ENCODE measurements at regions not wholly inside any gene's neighbourhood (a gene's known extent, or its start where the extent isn't known, plus 50 kb on each side); places are given as distances from the start of the nearest gene placed in this dataset.
"Not testable (repeated sequence)": the region's sequence is repeated elsewhere in the genome, so short reads cannot be mapped to it uniquely, and the experiment has no call there.

- Histone ChIP-seq H3K36me3 (no peaks in the 10 kb centered on the region), H3K27ac (no peak overlapping the region), H3K27me3 (replicated peaks; ENCODE audit: insufficient read depth) (no peaks in the 10 kb centered on the region), H3K9me3 (no peaks in the 10 kb centered on the region), H3K4me1 (replicated peaks) (no peaks in the 10 kb centered on the region), H3K4me3 (no peak overlapping the region)
- intact Hi-C loops (cut with DNase I), result no loop called here
- 77% methylated on average over 4 of the region's 4 CpGs for WGBS
- no peak for DNase-seq (ENCODE audit: low spot score)
- TF ChIP-seq POLR2AphosphoS5 (IDR thresholded peaks at IDR 0.05) (no peak), POLR2A (IDR thresholded peaks at IDR 0.05) (no peak), CTCF (IDR thresholded peaks at IDR 0.05) (no peak)
Measured at GRCh38 chr16:62805221-62805857, 769.1 kb upstream of the CDH8 start.

- H3K27me3 ChIP-seq (replicated peaks; ENCODE audit: insufficient read depth), result no peaks in the 10 kb centered on the region
- intact Hi-C loops (cut with DNase I), result no loop called here
- no peaks in the 10 kb centered on the region for H3K36me3 ChIP-seq
- no peak for DNase-seq (ENCODE audit: low spot score)
- no peaks in the 10 kb centered on the region for H3K4me1 ChIP-seq (replicated peaks)
- H3K4me3 ChIP-seq, result no peak overlapping the region
- TF ChIP-seq POLR2A (IDR thresholded peaks at IDR 0.05), result no peak
- no peak for TF ChIP-seq POLR2AphosphoS5 (IDR thresholded peaks at IDR 0.05)
- no peak for TF ChIP-seq CTCF (IDR thresholded peaks at IDR 0.05)
- no peak overlapping the region for H3K27ac ChIP-seq
- H3K9me3 ChIP-seq, result no peaks in the 10 kb centered on the region
Measured at GRCh38 chr16:62794724-62795123, 758.5 kb upstream of the CDH8 start.

GRCh38 chr16:62780081-62780480 lies 743.8 kb upstream of the CDH8 start:
- H3K4me3 ChIP-seq; H3K36me3 ChIP-seq; intact Hi-C loops (cut with DNase I); H3K4me1 ChIP-seq (replicated peaks); H3K27ac ChIP-seq; DNase-seq (ENCODE audit: low spot score); H3K27me3 ChIP-seq (replicated peaks; ENCODE audit: insufficient read depth); H3K9me3 ChIP-seq: not testable (repeated sequence)
- WGBS, result 77% methylated on average over 3 of the region's 3 CpGs

GRCh38 chr16:62764572-62764971 lies 728.3 kb upstream of the CDH8 start:
- intact Hi-C loops (cut with DNase I), result no loop called here
- DNase-seq (ENCODE audit: low spot score), result no peak
- TF ChIP-seq POLR2AphosphoS5 (IDR thresholded peaks at IDR 0.05), result no peak
- TF ChIP-seq CTCF (IDR thresholded peaks at IDR 0.05), result no peak
- no peak for TF ChIP-seq POLR2A (IDR thresholded peaks at IDR 0.05)
- H3K36me3 ChIP-seq, result no peaks in the 10 kb centered on the region
- H3K27ac ChIP-seq, result no peak overlapping the region
- H3K4me1 ChIP-seq (replicated peaks), result no peaks in the 10 kb centered on the region
- no peaks in the 10 kb centered on the region for H3K9me3 ChIP-seq
- 87% methylated on average over 2 of the region's 2 CpGs for WGBS
- H3K27me3 ChIP-seq (replicated peaks; ENCODE audit: insufficient read depth), result no peaks in the 10 kb centered on the region
- no peak overlapping the region for H3K4me3 ChIP-seq

GRCh38 chr16:62760398-62760797 lies 724.2 kb upstream of the CDH8 start:
- no peaks in the 10 kb centered on the region for H3K36me3 ChIP-seq
- H3K27ac ChIP-seq, result no peak overlapping the region
- intact Hi-C loops (cut with DNase I), result no loop called here
- DNase-seq (ENCODE audit: low spot score), result no peak
- H3K27me3 ChIP-seq (replicated peaks; ENCODE audit: insufficient read depth), result no peaks in the 10 kb centered on the region
- no peak overlapping the region for H3K4me3 ChIP-seq
- H3K9me3 ChIP-seq, result no peaks in the 10 kb centered on the region
- no peaks in the 10 kb centered on the region for H3K4me1 ChIP-seq (replicated peaks)
- TF ChIP-seq POLR2AphosphoS5 (IDR thresholded peaks at IDR 0.05) (no peak), POLR2A (IDR thresholded peaks at IDR 0.05) (no peak), CTCF (IDR thresholded peaks at IDR 0.05) (no peak)

All from prostate gland (tissue), 2 donors.